Vagina (tissue), 2 donors: ENCODE measurements at regions not wholly inside any gene's neighbourhood (a gene's known extent, or its start where the extent isn't known, plus 50 kb on each side); places are given as distances from the start of the nearest gene placed in this dataset.

Source experiments
- POLR2A ChIP-seq, 2 donors: fragments of 450-650 bp; IDR thresholded peaks; one replicate each; pipeline ENCODE4 v1.6.1; 2017; ENCODE audit warnings: antibody characterized with exemption in 2 of 2, mild to moderate bottlenecking in 2 of 2, moderate library complexity in 2 of 2
- POLR2AphosphoS5 ChIP-seq, 2 donors: sonication (generic); formaldehyde crosslinking; IDR thresholded peaks; one replicate each; pipeline ENCODE4 v1.9.0; 2017; ENCODE audit warnings: antibody characterized with exemption in 2 of 2, mild to moderate bottlenecking in 2 of 2, low read depth in 1 of 2; ENCODE audit not compliant: insufficient read depth in 1 of 2
- TF ChIP-seq, protein P1 (sequence below), 3 experiments: fragments of 450-650 bp in 2 of 3; fragments of 200-600 bp in 1 of 3; sonication (generic) in 1 of 3; IDR thresholded peaks; one replicate each; pipeline ENCODE4 v1.5.1; 2017 to 2019; ENCODE audit warnings: antibody characterized with exemption in 3 of 3, mild to moderate bottlenecking in 2 of 3, moderate library complexity in 2 of 3

- TF ChIP-seq, protein P1, sequence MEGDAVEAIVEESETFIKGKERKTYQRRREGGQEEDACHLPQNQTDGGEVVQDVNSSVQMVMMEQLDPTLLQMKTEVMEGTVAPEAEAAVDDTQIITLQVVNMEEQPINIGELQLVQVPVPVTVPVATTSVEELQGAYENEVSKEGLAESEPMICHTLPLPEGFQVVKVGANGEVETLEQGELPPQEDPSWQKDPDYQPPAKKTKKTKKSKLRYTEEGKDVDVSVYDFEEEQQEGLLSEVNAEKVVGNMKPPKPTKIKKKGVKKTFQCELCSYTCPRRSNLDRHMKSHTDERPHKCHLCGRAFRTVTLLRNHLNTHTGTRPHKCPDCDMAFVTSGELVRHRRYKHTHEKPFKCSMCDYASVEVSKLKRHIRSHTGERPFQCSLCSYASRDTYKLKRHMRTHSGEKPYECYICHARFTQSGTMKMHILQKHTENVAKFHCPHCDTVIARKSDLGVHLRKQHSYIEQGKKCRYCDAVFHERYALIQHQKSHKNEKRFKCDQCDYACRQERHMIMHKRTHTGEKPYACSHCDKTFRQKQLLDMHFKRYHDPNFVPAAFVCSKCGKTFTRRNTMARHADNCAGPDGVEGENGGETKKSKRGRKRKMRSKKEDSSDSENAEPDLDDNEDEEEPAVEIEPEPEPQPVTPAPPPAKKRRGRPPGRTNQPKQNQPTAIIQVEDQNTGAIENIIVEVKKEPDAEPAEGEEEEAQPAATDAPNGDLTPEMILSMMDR (IDR thresholded peaks at IDR 0.05) = no peak
- TF ChIP-seq POLR2A (IDR thresholded peaks at IDR 0.05) (no peak), POLR2AphosphoS5 (IDR thresholded peaks at IDR 0.05; ENCODE audit: insufficient read depth in 1 of 2, low read depth in 1 of 2) (no peak)
These were observed 180.2 kb downstream of the ANAPC1 start for GRCh38 chr2:111703759-111704158.
